IMR-90 (cell line): ENCODE measurements at regions not wholly inside any gene's neighbourhood (a gene's known extent, or its start where the extent isn't known, plus 50 kb on each side); places are given as distances from the start of the nearest gene placed in this dataset.

Experiments used
- BHLHE40 ChIP-seq: fragments of 150-350 bp; IDR thresholded peaks from 2 replicates; pipeline ENCODE4 v1.6.1; 2016; ENCODE audit warnings: mild to moderate bottlenecking, low read depth, low read length
- CTCF ChIP-seq: conservative IDR thresholded peaks from 2 replicates; pipeline ENCODE4 v1.5.1; 2012; ENCODE audit warnings: mild to moderate bottlenecking, low read depth, low read length, improper control_type of control experiment
- MXI1 ChIP-seq: IDR thresholded peaks from 2 replicates; pipeline ENCODE4 v1.6.1; 2012; ENCODE audit warnings: low read depth, mild to moderate bottlenecking, low read length, moderate library complexity, borderline replicate concordance
- RAD21 ChIP-seq: IDR thresholded peaks from 2 replicates; pipeline ENCODE4 v1.6.1; 2012; ENCODE audit warnings: low read length, improper control_type of control experiment
- RFX5 ChIP-seq: IDR thresholded peaks from 2 replicates; pipeline ENCODE4 v1.8.0; 2012; ENCODE audit warnings: low read depth, mild to moderate bottlenecking, low read length, moderate library complexity
- USF2 ChIP-seq: fragments of 150-350 bp; IDR thresholded peaks from 2 replicates; pipeline ENCODE4 v1.6.1; 2017; ENCODE audit warnings: mild to moderate bottlenecking, antibody characterized with exemption, low read length, low read depth

GRCh38 chr15:96201696-96202095 is 128.8 kb upstream of the NR2F2 start:
- TF ChIP-seq CTCF (no peak), RFX5 (no peak), BHLHE40 (no peak), RAD21 (no peak), MXI1 (no peak), USF2 (no peak)
